Sigmoid colon (tissue), 6 donors: ENCODE measurements at regions not wholly inside any gene's neighbourhood (a gene's known extent, or its start where the extent isn't known, plus 50 kb on each side); places are given as distances from the start of the nearest gene placed in this dataset.

Experiments used
- DNase-seq: peaks from one replicate; pipeline ENCODE4 v3.0.0-alpha.2; 2019
- H3K27ac ChIP-seq, 4 donors: fragments of 200-600 bp; sonication (generic); one replicate each; pipeline ENCODE4 v1.5.1; 2016 to 2019; ENCODE audit warnings: mild to moderate bottlenecking in 1 of 4
- H3K27me3 ChIP-seq, 3 donors: fragments of 200-600 bp; sonication (generic); one replicate each; pipeline ENCODE4 v1.5.1; 2019; ENCODE audit warnings: mild to moderate bottlenecking in 1 of 3
- H3K36me3 ChIP-seq, 4 donors: fragments of 200-600 bp; sonication (generic); one replicate each; pipeline ENCODE4 v1.5.1; 2016 to 2019
- H3K4me1 ChIP-seq, 4 donors: fragments of 200-600 bp; sonication (generic); one replicate each; pipeline ENCODE4 v1.5.1; 2017 to 2019
- H3K4me3 ChIP-seq, 4 donors: fragments of 200-600 bp; sonication (generic); one replicate each; pipeline ENCODE4 v1.5.1; 2017 to 2019; ENCODE audit warnings: mild to moderate bottlenecking in 2 of 4, moderate library complexity in 1 of 4
- H3K9me3 ChIP-seq, 4 donors: fragments of 200-600 bp in 3 of 4; sonication (generic) in 3 of 4; one replicate each; pipeline versions ENCODE4 v1.5.1 to v1.6.1; 2013 to 2019
- EP300 ChIP-seq, 4 donors: sonication (generic); formaldehyde crosslinking; IDR thresholded peaks; one replicate each; pipeline ENCODE4 v1.6.1; 2017; ENCODE audit warnings: antibody characterized with exemption in 4 of 4
- POLR2A ChIP-seq, 2 donors: fragments of 450-650 bp; IDR thresholded peaks; one replicate each; pipeline ENCODE4 v1.6.1; 2016; ENCODE audit warnings: antibody characterized with exemption in 2 of 2, mild to moderate bottlenecking in 2 of 2, moderate library complexity in 2 of 2
- POLR2AphosphoS5 ChIP-seq, 4 donors: sonication (generic); formaldehyde crosslinking; IDR thresholded peaks; one replicate each; pipeline ENCODE4 v1.6.1; 2017; ENCODE audit warnings: antibody characterized with exemption in 4 of 4
- WGBS, 2 donors: extraction: QIAGEN DNeasy Blood & Tissue Kit; methylation state at CpG; one replicate each; pipeline ENCODE4 v1.1.7; 2013; 5-methylcytosine and 5-hydroxymethylcytosine counted together
- intact Hi-C: fragments of 100-400 bp; cut with DNase I; formaldehyde crosslinking; loops from one replicate; pipeline ENCODE4 v1.15.1; 2023
- TF ChIP-seq, protein P1 (sequence below), 4 experiments: fragments of 450-650 bp in 3 of 4; fragments of 200-600 bp in 1 of 4; IDR thresholded peaks; one replicate each; pipeline ENCODE4 v1.5.1; 2016 to 2019; ENCODE audit warnings: antibody characterized with exemption in 4 of 4, mild to moderate bottlenecking in 3 of 4, moderate library complexity in 2 of 4
- donor health status: healthy with polysubstance abuse.
- donor health status: healthy.

DNA sequence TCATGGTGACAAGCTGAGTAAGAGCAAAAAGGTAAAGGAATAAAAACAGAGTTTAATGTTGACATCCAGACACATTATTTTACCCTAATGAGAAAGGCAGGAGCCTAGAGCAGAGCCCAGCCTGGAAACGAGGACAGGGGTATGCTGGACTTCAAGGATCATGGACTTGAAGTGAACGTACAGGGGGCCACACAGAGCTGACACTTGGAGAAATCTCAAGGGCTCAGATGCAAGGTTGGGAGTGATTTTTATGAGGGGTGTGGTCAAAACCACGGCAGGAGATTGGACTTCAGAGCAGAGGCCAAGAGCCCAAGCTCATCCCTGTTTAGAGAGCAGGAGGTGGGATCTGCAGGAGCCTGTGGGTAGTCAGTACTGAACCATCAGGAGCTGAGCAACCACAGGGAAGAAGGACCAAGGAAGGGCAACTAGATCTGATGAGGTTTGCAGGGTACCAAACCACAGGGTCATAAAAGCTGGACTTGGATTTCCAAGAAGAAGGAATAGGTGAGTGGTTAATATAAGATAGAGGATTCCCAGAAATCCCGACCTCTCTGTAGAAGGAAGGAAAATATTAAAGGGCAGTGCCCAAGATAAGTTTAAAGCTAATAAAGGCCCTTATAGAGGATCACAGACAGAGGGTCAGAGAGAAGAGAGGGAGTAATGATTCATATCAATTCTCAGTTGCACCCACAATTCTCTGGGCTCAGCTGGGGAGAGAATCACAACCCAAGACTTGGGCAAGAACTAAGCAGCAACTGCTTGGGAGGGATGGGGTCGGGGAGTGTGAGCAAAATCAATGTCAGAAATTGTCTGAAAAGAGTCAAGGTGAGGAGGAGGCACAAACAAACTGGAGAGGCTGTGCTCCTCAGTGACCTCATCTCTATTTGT, 331.7 kb downstream of the SOX9 start:
- H3K27me3 ChIP-seq = no peaks in the 10 kb centered on the region
- H3K4me1 ChIP-seq = no peaks in the 10 kb centered on the region
- no peak overlapping the region for H3K27ac ChIP-seq
- H3K9me3 ChIP-seq = no peaks in the 10 kb centered on the region
- intact Hi-C loops = no loop called here
- DNase-seq = no peak
- WGBS, 2 donors = 33 to 62% methylated on average over 5 of the region's 5 CpGs
- no peaks in the 10 kb centered on the region for H3K36me3 ChIP-seq
- no peak overlapping the region for H3K4me3 ChIP-seq
- TF ChIP-seq POLR2A (IDR thresholded peaks at IDR 0.05) (no peak), EP300 (IDR thresholded peaks at IDR 0.05) (no peak), POLR2AphosphoS5 (IDR thresholded peaks at IDR 0.05) (no peak)
- TF ChIP-seq, protein P1, sequence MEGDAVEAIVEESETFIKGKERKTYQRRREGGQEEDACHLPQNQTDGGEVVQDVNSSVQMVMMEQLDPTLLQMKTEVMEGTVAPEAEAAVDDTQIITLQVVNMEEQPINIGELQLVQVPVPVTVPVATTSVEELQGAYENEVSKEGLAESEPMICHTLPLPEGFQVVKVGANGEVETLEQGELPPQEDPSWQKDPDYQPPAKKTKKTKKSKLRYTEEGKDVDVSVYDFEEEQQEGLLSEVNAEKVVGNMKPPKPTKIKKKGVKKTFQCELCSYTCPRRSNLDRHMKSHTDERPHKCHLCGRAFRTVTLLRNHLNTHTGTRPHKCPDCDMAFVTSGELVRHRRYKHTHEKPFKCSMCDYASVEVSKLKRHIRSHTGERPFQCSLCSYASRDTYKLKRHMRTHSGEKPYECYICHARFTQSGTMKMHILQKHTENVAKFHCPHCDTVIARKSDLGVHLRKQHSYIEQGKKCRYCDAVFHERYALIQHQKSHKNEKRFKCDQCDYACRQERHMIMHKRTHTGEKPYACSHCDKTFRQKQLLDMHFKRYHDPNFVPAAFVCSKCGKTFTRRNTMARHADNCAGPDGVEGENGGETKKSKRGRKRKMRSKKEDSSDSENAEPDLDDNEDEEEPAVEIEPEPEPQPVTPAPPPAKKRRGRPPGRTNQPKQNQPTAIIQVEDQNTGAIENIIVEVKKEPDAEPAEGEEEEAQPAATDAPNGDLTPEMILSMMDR (IDR thresholded peaks at IDR 0.05) = no peak

DNA sequence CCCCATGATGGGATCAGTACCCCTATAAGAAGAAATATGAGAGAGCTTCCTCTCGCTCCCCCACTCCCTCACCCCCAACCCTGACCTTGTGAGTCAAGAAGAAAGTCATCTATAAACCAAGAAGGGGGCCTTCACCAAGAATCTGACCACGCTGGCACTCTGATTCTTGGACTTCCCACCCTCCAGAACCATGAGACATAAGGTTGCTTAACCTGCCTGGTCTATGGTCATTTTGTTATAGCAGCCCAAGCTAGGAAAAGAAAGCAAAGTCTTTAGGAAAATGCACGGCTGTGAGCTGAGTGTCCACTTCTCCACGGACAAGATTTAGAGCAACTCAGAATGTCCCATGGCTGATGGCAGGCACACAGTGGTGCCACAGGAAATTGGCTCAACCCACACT, 333.5 kb downstream of the SOX9 start:
- H3K4me1 ChIP-seq = no peaks in the 10 kb centered on the region
- TF ChIP-seq EP300 (IDR thresholded peaks at IDR 0.05) (no peak), POLR2A (IDR thresholded peaks at IDR 0.05) (no peak), POLR2AphosphoS5 (IDR thresholded peaks at IDR 0.05) (no peak)
- TF ChIP-seq, protein P1 (IDR thresholded peaks at IDR 0.05) = no peak
- no peaks in the 10 kb centered on the region for H3K27me3 ChIP-seq
- no peak for DNase-seq
- no peaks in the 10 kb centered on the region for H3K36me3 ChIP-seq
- H3K27ac ChIP-seq = no peak overlapping the region
- intact Hi-C loops = no loop called here
- no peaks in the 10 kb centered on the region for H3K9me3 ChIP-seq
- WGBS, 2 donors = 90 to 93% methylated on average over 4 of the region's 4 CpGs
- no peak overlapping the region for H3K4me3 ChIP-seq

DNA sequence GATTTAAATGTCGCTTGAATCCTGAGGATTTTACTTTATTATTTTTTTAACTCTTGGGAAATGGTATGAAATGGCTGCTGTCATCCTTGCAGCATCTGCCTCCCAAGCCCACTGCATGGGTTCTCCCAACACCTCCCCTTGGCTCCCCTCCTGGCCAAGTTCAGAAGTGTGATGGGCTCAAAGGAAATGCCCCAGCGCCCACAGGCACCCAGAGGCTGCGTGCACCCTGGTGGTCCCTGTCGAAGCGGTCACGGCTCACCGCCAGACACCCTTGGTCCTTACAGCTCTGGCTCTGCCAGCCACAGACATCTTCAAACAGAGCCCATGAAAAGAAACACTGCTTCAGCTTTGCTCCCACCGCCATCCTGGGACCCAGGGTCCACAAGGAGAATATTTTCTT, 334.7 kb downstream of the SOX9 start:
- Histone ChIP-seq H3K27me3 (no peaks in the 10 kb centered on the region), H3K4me3 (no peak overlapping the region), H3K9me3 (no peaks in the 10 kb centered on the region), H3K27ac (no peak overlapping the region), H3K36me3 (no peaks in the 10 kb centered on the region), H3K4me1 (no peaks in the 10 kb centered on the region)
- intact Hi-C loops = no loop called here
- no peak for DNase-seq
- TF ChIP-seq POLR2A (IDR thresholded peaks at IDR 0.05) (no peak), POLR2AphosphoS5 (IDR thresholded peaks at IDR 0.05) (no peak), EP300 (IDR thresholded peaks at IDR 0.05) (no peak)
- TF ChIP-seq, protein P1 (IDR thresholded peaks at IDR 0.05) = no peak
- 88 to 89% methylated on average over 8 of the region's 8 CpGs for WGBS, 2 donors

DNA sequence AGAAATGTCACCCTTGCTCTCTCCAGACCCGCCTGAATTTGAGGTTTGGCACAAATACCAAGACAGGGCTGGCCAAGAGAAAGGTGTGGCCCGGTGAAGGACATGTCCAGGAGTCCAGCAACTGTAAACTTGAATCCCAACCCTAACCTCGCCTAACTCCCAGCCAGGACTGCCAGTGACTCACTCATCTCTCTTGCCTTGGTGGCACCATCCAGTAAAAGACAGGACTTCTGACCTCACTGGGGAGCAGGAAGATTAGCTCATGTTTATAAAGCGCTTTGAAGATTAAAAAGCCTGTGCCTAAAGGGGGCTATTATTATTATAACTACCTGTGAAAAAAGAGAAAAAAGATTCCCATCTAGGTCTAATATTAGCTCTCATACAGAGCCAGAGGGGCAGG, 335.3 kb downstream of the SOX9 start:
- Histone ChIP-seq H3K36me3 (no peaks in the 10 kb centered on the region), H3K9me3 (no peaks in the 10 kb centered on the region), H3K27me3 (no peaks in the 10 kb centered on the region), H3K4me3 (no peak overlapping the region), H3K27ac (no peak overlapping the region), H3K4me1 (no peaks in the 10 kb centered on the region)
- TF ChIP-seq POLR2AphosphoS5 (IDR thresholded peaks at IDR 0.05) = no peak
- no peak for TF ChIP-seq EP300 (IDR thresholded peaks at IDR 0.05)
- TF ChIP-seq POLR2A (IDR thresholded peaks at IDR 0.05) = no peak
- TF ChIP-seq, protein P1 (IDR thresholded peaks at IDR 0.05) = no peak
- no peak for DNase-seq
- 14 to 68% methylated on average over 4 of the region's 4 CpGs for WGBS, 2 donors
- intact Hi-C loops = no loop called here
